ENCODE measurements at regions not wholly inside any gene's neighbourhood (a gene's known extent, or its start where the extent isn't known, plus 50 kb on each side); places are given as distances from the start of the nearest gene placed in this dataset.

DNA sequence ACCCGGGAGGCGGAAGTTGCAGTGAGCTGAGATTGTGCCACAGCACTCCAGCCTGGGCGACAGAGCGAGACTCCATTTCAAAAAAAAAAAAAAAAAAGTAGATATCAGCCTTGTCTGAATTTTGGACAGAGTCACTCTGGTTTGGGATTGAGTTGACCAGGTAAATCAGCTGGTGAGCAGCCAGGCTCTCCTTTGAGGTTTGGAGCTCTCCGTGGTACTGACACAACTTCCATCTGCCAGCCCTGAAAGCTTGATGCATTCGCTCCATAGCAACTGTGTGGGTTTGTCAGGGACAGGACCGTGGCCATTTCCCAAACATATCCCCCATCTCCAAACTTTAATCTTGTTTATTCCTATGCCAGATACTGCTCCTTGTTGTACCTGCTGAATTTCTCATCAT lies 155.2 kb downstream of the DMRTA2 start:
- Histone ChIP-seq H3K36me3 (no peaks in the 10 kb centered on the region), H3K4me3 (no peak overlapping the region), H3K27me3 (no peaks in the 10 kb centered on the region), H3K9me3 (no peaks in the 10 kb centered on the region)
- DNase-seq = no peak

DNA sequence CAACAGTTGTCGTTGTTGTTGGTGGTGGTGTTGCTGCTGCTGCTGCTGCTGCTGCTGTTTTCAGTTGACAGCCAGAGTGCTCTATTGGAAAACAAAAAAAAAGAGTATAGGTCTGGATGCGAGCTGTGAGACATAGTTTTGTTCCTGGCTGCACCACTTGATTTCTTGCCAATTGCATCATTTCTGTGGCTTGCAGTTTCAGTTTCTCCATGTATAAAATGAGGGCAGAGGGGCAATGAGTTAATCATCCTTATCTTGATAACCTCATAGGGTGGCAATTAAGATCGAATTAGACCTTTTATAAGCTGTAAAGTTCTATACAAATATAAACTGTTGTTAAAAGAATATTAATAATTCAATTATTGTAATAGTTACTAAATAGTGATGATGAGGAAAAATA lies 156.7 kb downstream of the DMRTA2 start:
- H3K9me3 ChIP-seq = no peaks in the 10 kb centered on the region
- no peaks in the 10 kb centered on the region for H3K27me3 ChIP-seq
- no peak overlapping the region for H3K4me3 ChIP-seq
- peak; percentile 9 for DNase-seq
- no peaks in the 10 kb centered on the region for H3K36me3 ChIP-seq

- H3K36me3 ChIP-seq = no peaks in the 10 kb centered on the region
- no peak overlapping the region for H3K4me3 ChIP-seq
- H3K9me3 ChIP-seq = no peaks in the 10 kb centered on the region
- H3K27me3 ChIP-seq = no peaks in the 10 kb centered on the region
- peak; percentile 21 for DNase-seq
These were observed 157.1 kb downstream of the ELAVL4 start for GRCh38 chr1:50265790-50266314.

DNA sequence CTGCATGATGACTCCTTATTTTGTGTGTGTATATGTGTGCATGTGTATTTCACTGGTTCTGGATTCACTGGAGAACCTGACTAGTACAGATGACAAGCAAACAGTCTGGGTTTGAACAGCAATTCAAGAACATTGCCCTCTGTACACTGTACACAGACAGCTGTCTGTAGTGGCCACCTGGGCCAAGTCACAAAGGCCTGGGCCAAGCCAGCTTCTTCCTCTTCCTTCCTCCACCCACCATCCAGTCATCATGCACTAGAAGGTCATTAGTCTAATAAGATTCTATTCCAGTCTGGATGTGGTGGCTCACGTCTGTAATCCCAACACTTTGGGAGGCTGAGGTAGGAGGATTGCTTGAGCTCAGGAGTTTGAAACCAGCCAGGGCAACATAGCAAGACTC lies 155.9 kb downstream of the ELAVL4 start:
- H3K9me3 ChIP-seq = no peaks in the 10 kb centered on the region
- no peaks in the 10 kb centered on the region for H3K27me3 ChIP-seq
- no peak for DNase-seq
- no peaks in the 10 kb centered on the region for H3K36me3 ChIP-seq
- no peak overlapping the region for H3K4me3 ChIP-seq

- Histone ChIP-seq H3K27me3 (no peaks in the 10 kb centered on the region), H3K4me3 (no peak overlapping the region), H3K9me3 (no peaks in the 10 kb centered on the region), H3K36me3 (no peaks in the 10 kb centered on the region)
- no peak for DNase-seq
These were observed 153.7 kb downstream of the ELAVL4 start for GRCh38 chr1:50262436-50262835.

DNA sequence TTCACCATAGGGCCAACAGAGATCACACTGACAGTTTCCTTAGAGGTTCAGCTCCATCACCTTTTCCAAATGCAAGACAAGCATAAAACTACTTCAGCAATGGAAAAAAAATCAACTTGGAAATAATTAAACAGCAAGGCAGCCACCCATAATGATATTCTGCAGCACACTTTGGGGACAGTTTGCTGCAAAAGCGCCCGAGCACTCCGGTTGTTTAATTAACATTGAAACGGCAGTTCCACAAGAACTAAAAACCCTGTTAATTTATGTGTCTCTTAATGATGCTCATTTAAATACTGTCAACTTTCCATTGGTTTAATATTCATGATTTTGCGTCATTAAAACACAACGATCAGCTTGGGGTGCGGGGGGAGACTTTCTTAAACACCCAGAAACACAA lies 153.2 kb downstream of the ELAVL4 start:
- H3K36me3 ChIP-seq = no peaks in the 10 kb centered on the region
- H3K4me3 ChIP-seq = no peak overlapping the region
- no peak for DNase-seq
- H3K27me3 ChIP-seq = no peaks in the 10 kb centered on the region
- H3K9me3 ChIP-seq = no peaks in the 10 kb centered on the region

GRCh38 chr1:50257940-50258685 lies 149.4 kb downstream of the ELAVL4 start:
- Histone ChIP-seq H3K4me3 (no peak overlapping the region), H3K36me3 (no peaks in the 10 kb centered on the region), H3K27me3 (no peaks in the 10 kb centered on the region), H3K9me3 (no peaks in the 10 kb centered on the region)
- DNase-seq = no peak

DNA sequence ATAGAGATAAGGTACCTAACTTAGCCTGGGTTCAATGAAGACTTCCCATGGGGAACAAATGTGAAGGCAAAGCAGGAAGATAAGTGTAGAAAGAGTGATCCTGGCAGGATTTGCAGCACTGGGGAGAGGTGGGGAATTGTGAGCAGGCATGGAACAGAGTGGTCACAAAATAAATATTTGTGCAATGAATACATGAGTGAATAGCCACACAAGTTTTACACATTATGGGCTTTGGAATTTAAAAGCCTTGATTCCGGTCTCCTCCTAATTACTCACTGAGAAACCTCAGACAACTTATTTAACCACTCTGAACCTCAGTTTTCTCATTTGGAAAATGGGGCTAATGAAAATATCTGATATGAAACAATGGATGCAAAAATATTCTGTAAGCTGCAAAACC lies 148.3 kb downstream of the ELAVL4 start:
- H3K4me3 ChIP-seq = no peak overlapping the region
- no peaks in the 10 kb centered on the region for H3K9me3 ChIP-seq
- H3K27me3 ChIP-seq = no peaks in the 10 kb centered on the region
- no peaks in the 10 kb centered on the region for H3K36me3 ChIP-seq
- no peak for DNase-seq

All from MG63 (cell line).